Activated CD8-positive, alpha-beta memory T cell treated with anti-CD3 and anti-CD28 coated beads, Interleukin-2, amount 10 ng/mL, durations not matched to agents 7 days and 5 days (primary cell): ENCODE measurements at regions not wholly inside any gene's neighbourhood (a gene's known extent, or its start where the extent isn't known, plus 50 kb on each side); places are given as distances from the start of the nearest gene placed in this dataset.

ENCODE experiments used
- ATAC-seq: fragments of 150-1000 bp; cut with Tn5 transposase; one replicate; pipeline ENCODE4 v1.10.0; 2021; ENCODE audit warnings: moderate library complexity
- CTCF ChIA-PET: fragments of 350-600 bp; sonication (Branson Sonifier 250); formaldehyde crosslinking; loops from one replicate; lab custom pipeline; 2021; ENCODE audit warnings: antibody characterized with exemption; lab: Charles Lee
- DNase-seq: peaks from one replicate; pipeline ENCODE4 v3.0.0-alpha.2; 2020
- H3K27ac Mint-ChIP-seq: one replicate; pipeline ENCODE4 v1.8.0; 2021; ENCODE audit warnings: mild to moderate bottlenecking, mixed read lengths
- H3K27me3 Mint-ChIP-seq: one replicate; pipeline ENCODE4 v1.8.0; 2021; ENCODE audit warnings: mixed read lengths
- H3K36me3 Mint-ChIP-seq: one replicate; pipeline ENCODE4 v1.8.0; 2021; ENCODE audit warnings: mild to moderate bottlenecking, mixed read lengths
- H3K4me1 Mint-ChIP-seq: one replicate; pipeline ENCODE4 v1.8.0; 2021; ENCODE audit warnings: mixed read lengths
- H3K4me3 Mint-ChIP-seq: one replicate; pipeline ENCODE4 v1.8.0; 2021; ENCODE audit warnings: mild to moderate bottlenecking, moderate library complexity, mixed read lengths
- H3K9me3 Mint-ChIP-seq: one replicate; pipeline ENCODE4 v1.8.0; 2022; ENCODE audit warnings: low read depth, mixed read lengths

DNA sequence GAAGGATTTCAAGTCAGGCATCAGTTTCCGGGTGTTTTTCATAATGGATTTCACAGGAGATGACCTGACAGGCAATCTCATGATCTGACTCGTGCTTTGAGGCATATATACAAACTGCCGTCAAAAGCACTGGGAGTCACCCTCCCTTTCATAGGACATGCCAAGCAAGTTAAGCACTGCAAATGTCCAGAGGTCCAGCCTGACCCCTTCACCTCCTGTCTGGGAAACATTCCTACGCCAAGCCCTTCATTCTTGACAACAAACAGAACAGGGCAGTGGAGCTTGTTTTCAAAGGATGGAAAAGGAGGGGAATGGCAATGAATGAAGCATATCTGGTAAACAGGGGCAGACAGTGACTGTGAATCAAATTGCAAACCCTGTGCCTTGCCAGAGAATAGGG, 963.6 kb downstream of the BCL11A start:
- DNase-seq (no peak), ATAC-seq (no peak)
- CTCF ChIA-PET: no interaction called here
- no peak overlapping the region for H3K4me3 Mint-ChIP-seq
- H3K27ac Mint-ChIP-seq: no peak overlapping the region
- H3K27me3 Mint-ChIP-seq: no peaks in the 10 kb centered on the region
- H3K4me1 Mint-ChIP-seq: no peaks in the 10 kb centered on the region
- H3K9me3 Mint-ChIP-seq: no peaks in the 10 kb centered on the region
- H3K36me3 Mint-ChIP-seq: no peaks in the 10 kb centered on the region

DNA sequence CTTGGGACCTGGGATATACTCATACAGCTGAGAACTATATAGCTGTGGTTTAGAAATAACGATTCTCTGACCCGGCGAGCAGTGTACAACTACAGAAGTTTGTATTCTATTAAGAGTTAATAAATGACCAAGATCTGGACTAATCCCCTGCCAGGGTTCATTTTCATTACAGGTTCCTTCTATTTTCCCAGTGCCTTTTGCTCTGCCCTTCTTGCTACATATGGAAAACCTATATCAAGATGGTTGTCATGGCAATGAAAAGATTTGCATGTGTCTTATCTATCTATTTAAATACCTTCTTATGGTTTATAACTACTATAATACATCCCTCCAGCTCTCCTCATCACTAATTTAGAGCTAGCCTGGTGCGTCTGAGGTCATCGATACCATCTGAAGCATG, 965.2 kb downstream of the BCL11A start:
- Mint-ChIP-seq H3K27ac (no peak overlapping the region), H3K4me1 (no peaks in the 10 kb centered on the region), H3K4me3 (no peak overlapping the region), H3K27me3 (no peaks in the 10 kb centered on the region), H3K9me3 (no peaks in the 10 kb centered on the region), H3K36me3 (no peaks in the 10 kb centered on the region)
- CTCF ChIA-PET: no interaction called here
- ATAC-seq (no peak), DNase-seq (no peak)

DNA sequence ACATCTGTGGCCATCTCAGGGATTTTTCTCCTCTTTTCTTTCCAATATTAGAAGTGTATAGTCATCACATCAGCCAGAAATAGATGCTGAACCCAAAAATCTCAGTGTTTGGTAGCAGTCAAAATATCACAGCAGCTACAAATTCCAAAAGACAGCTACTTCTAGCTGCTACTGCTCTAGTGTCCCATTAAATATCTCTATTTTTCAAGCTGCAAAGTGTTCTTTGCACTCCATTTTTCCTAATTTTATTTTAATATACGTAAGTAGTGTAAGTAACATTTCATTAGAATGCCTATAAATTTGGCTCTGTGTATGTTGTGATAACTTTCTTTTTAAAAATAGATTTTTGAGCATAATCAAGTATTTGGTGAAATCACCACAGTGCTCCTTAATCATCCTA, 967.3 kb downstream of the BCL11A start:
- no peaks in the 10 kb centered on the region for H3K36me3 Mint-ChIP-seq
- H3K4me1 Mint-ChIP-seq: no peaks in the 10 kb centered on the region
- no peaks in the 10 kb centered on the region for H3K27me3 Mint-ChIP-seq

DNA sequence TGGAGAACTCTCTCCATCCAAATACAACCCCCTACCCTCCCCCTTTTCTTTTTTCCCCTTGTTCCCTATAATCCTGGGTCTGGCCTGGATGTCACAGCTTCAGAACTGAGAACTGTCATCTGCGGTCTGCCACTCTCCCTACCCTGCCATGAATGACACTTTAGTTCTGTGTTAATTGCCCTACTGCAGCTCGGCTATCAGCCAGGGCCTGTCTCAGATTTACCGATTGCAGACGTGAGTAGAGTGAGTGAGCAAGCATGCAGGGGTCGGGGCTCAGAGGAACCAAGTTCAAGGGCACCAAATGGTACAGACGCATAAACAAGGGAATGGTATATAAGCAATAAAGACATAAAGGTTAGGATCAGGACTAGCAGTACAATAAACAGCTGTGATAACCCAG, 967.8 kb downstream of the BCL11A start:
- H3K9me3 Mint-ChIP-seq: no peaks in the 10 kb centered on the region
- H3K36me3 Mint-ChIP-seq: no peaks in the 10 kb centered on the region
- H3K27ac Mint-ChIP-seq: no peak overlapping the region
- ATAC-seq: no peak
- H3K4me1 Mint-ChIP-seq: no peaks in the 10 kb centered on the region
- CTCF ChIA-PET: no interaction called here
- H3K4me3 Mint-ChIP-seq: no peak overlapping the region
- no peaks in the 10 kb centered on the region for H3K27me3 Mint-ChIP-seq
- no peak for DNase-seq

More for the DNA sequence above, 967.3 kb downstream of the BCL11A start:
- DNase-seq (no peak), ATAC-seq (no peak)
- Mint-ChIP-seq H3K9me3 (no peaks in the 10 kb centered on the region), H3K4me3 (no peak overlapping the region), H3K27ac (no peak overlapping the region)
- CTCF ChIA-PET: no interaction called here

DNA sequence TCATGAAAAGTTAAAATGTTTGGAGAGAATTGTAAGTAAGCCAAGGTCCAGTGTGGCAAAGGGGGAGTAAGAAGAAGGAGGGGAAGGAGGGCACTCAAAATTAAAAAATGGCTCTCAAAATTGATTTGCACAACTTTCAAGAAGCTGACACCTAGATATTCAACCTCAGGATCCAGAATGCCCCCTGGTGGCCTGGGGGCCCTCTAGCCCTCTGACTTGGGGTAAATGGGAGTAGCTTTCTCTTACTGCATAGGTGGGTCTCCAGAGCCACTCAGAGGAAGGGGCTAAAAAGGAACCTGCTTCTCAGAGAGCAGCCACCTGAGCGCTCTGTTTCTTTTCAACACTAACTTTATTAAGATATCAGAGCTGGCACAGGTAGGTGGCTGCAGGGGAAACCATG, 968.5 kb downstream of the BCL11A start:
- no peak for ATAC-seq
- no peak for DNase-seq
- no peaks in the 10 kb centered on the region for H3K36me3 Mint-ChIP-seq
- H3K9me3 Mint-ChIP-seq: no peaks in the 10 kb centered on the region
- H3K27me3 Mint-ChIP-seq: no peaks in the 10 kb centered on the region
- no peak overlapping the region for H3K27ac Mint-ChIP-seq
- H3K4me1 Mint-ChIP-seq: no peaks in the 10 kb centered on the region
- CTCF ChIA-PET: no interaction called here
- no peak overlapping the region for H3K4me3 Mint-ChIP-seq

DNA sequence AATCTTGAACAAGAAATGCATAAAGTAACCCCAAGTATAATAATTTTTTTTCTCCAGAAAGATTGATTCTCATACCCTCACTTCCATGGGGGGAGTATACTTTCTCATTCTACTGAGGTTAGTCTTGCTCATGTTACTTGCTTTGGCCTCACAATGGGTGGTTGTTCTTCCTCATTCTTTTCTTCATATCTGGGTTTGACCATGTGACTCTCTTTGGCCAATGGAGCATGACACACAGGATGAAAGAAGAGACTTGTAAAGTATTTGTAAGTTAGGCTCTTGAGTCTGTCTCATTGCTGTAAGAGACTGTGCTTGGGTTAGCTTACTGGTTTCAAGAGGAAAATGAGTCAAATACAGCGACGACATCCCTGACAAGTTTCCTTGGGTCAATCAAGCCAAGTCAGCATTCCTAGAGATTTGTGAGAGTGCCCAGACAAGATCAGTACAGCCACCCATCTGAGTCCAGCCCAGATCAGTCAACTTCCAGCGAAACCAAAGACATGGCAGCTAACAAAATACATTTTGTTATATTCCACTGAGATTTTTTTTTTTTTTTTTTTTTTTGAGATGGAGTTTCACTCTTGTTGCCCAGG, 970.2 kb downstream of the BCL11A start:
- H3K27ac Mint-ChIP-seq: no peak overlapping the region
- no peaks in the 10 kb centered on the region for H3K4me1 Mint-ChIP-seq
- ATAC-seq: no peak
- no peaks in the 10 kb centered on the region for H3K36me3 Mint-ChIP-seq
- no peak overlapping the region for H3K4me3 Mint-ChIP-seq
- CTCF ChIA-PET: no interaction called here
- H3K27me3 Mint-ChIP-seq: no peaks in the 10 kb centered on the region
- no peaks in the 10 kb centered on the region for H3K9me3 Mint-ChIP-seq
- no peak for DNase-seq

DNA sequence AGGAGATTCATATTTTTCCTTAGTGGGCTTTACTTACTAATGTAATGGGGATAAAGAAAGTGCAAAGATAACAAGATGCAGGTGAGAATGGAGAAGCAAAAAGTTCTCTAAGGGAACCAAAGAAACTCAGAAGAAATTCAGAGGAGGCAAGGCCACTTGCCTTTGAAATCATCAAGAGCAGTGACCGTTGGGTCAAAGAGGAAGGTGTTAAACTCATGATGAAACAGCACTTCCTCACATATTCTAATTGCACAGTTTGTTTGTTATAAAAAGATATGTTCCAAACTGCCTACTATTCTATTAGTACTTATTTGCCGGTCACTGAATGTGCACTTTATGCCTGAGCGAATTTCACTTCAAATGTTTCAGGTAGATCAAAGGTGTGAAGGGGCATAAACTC, 975.1 kb downstream of the BCL11A start:
- no peaks in the 10 kb centered on the region for H3K36me3 Mint-ChIP-seq
- no peak for DNase-seq
- H3K27ac Mint-ChIP-seq: no peak overlapping the region
- no peaks in the 10 kb centered on the region for H3K9me3 Mint-ChIP-seq
- no peak overlapping the region for H3K4me3 Mint-ChIP-seq
- ATAC-seq: no peak
- CTCF ChIA-PET: no interaction called here
- no peaks in the 10 kb centered on the region for H3K27me3 Mint-ChIP-seq
- H3K4me1 Mint-ChIP-seq: no peaks in the 10 kb centered on the region

DNA sequence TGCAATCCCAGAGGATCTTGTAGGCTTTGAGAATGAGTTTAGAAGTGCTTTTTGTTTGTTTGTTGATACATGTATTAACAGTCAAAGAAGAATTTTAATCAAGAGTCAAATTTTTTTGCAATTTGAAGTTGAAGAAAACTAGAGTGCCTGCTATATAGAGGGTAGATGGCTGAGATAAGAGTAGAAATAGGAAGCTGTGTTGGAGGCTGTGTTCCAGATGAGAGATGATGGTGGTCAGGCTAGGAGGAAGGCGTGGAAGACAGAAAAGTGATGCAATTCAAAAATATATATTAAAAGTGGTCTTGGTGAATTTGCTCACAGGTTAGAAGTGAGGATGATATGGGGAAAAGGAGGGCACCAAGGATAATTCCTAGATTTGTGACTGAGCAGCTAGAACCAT, 978.3 kb downstream of the BCL11A start:
- Mint-ChIP-seq H3K36me3 (no peaks in the 10 kb centered on the region), H3K4me3 (no peak overlapping the region), H3K4me1 (no peaks in the 10 kb centered on the region), H3K27me3 (no peaks in the 10 kb centered on the region), H3K27ac (no peak overlapping the region), H3K9me3 (no peaks in the 10 kb centered on the region)
- DNase-seq: no peak
- no peak for ATAC-seq
- CTCF ChIA-PET: no interaction called here

DNA sequence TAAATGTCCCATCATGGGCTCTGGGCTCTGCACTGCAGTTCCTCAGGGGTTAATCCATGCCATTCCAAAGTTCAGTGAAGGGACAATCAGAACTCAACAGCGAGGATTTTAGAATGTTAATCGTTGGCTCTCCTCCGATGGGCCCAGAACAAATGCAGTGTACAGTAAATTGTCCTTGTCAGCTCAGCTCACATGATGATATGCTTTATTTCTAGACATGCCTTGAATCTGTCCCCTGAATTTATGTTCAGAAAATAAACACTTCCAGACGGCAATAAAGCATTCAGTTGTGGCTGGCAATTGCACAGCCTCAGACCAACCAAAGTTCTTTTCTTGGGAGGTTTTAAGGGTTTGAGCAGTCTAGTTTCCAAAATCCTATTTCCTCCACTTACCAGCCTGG, 981.2 kb downstream of the BCL11A start:
- DNase-seq: no peak
- Mint-ChIP-seq H3K4me1 (no peaks in the 10 kb centered on the region), H3K27ac (no peak overlapping the region), H3K9me3 (no peaks in the 10 kb centered on the region), H3K27me3 (no peaks in the 10 kb centered on the region), H3K36me3 (no peaks in the 10 kb centered on the region), H3K4me3 (no peak overlapping the region)
- CTCF ChIA-PET: no interaction called here
- no peak for ATAC-seq

DNA sequence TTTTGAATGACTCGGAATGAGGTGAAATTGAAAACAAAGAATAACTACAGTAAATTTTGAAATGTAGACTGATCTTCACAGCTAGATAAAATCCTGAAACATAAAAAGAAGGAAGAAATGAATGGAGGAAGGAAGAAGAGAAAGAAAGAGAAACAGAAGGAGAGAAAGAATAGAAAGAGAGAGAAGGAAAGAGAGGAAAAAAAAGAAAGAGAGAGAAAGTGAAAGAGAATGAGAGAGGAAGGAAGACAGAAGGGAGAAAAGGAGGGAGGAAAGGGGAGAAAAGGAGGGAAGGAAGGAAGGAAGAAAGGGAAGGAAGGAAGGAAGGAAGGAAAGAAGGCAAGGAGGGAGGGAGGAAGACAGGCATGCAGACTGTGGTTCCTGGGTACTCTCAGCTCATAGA, 982.6 kb downstream of the BCL11A start:
- Mint-ChIP-seq H3K27me3 (no peaks in the 10 kb centered on the region), H3K4me3 (no peak overlapping the region), H3K4me1 (no peaks in the 10 kb centered on the region), H3K36me3 (no peaks in the 10 kb centered on the region), H3K9me3 (no peaks in the 10 kb centered on the region), H3K27ac (no peak overlapping the region)
- ATAC-seq (no peak), DNase-seq (no peak)
- CTCF ChIA-PET: no interaction called here

DNA sequence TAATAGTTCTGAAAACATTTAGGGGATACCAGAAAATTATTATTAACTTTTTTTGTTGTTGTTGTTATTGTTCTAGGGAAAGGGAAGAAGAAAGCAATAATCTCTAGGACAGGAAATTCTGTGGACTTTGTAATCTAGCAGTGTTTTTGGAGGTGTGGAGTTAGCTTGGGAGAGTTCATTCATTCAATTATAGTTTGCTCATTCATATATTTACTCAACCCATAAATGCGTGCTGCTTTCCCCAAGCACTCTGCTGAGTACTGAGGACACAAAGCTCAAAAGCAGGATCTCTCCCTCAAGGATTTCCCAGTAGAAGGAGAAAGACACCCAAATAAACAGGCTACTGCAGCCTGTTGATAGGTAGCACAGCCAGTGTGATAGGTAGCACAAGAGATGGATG, 984.3 kb downstream of the BCL11A start:
- CTCF ChIA-PET: no interaction called here

DNA sequence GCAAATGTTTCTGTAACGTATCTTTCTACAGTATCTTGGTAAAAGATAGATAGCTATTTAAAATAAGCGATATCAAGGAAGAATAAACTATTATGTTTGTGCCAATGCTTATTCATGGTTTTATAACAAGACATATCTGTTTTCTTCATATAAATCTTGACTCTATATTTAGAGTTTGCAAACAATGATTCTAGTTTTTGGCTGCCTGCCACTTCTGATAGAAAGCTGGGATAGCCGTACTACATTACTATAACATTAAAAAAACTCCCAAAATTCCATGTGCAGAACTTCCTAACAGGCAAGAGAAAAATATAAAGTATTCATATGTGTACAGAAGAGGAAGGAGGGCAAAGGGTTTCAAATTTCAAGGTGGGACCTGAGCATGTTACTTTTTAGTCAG, 985.0 kb downstream of the BCL11A start:
- no peak for ATAC-seq
- no peaks in the 10 kb centered on the region for H3K9me3 Mint-ChIP-seq
- H3K4me3 Mint-ChIP-seq: no peak overlapping the region
- CTCF ChIA-PET: no interaction called here
- H3K27me3 Mint-ChIP-seq: no peaks in the 10 kb centered on the region
- no peaks in the 10 kb centered on the region for H3K36me3 Mint-ChIP-seq
- H3K4me1 Mint-ChIP-seq: no peaks in the 10 kb centered on the region
- no peak for DNase-seq
- H3K27ac Mint-ChIP-seq: no peak overlapping the region

More for the DNA sequence above, 984.3 kb downstream of the BCL11A start:
- H3K9me3 Mint-ChIP-seq: no peaks in the 10 kb centered on the region
- H3K27me3 Mint-ChIP-seq: no peaks in the 10 kb centered on the region
- no peak overlapping the region for H3K4me3 Mint-ChIP-seq
- no peaks in the 10 kb centered on the region for H3K4me1 Mint-ChIP-seq
- no peaks in the 10 kb centered on the region for H3K36me3 Mint-ChIP-seq
- no peak overlapping the region for H3K27ac Mint-ChIP-seq
- DNase-seq: no peak
- ATAC-seq: no peak

DNA sequence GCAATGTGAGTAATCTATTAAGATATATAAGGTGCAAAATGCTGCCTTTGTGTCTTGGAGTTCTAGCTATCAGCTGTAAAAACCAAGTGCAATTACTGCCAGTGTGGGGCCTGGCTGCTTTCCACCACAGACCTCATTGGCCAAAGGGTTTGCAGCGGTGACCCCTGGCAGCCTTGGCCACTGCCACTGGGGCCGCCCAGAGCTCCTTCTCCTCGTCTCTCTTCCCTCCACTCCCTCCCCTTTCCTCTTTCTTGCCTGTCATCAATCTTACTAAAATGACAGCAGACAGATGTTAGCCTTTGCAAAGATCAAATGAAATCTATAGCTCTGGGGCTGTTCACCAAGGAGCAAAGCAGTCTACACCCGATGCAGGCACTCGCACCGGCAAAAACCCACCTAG, 986.3 kb downstream of the BCL11A start:
- CTCF ChIA-PET: no interaction called here
- H3K36me3 Mint-ChIP-seq: no peaks in the 10 kb centered on the region
- H3K4me3 Mint-ChIP-seq: no peak overlapping the region
- DNase-seq (no peak), ATAC-seq (no peak)
- H3K9me3 Mint-ChIP-seq: no peaks in the 10 kb centered on the region
- no peaks in the 10 kb centered on the region for H3K27me3 Mint-ChIP-seq
- no peaks in the 10 kb centered on the region for H3K4me1 Mint-ChIP-seq
- H3K27ac Mint-ChIP-seq: no peak overlapping the region

DNA sequence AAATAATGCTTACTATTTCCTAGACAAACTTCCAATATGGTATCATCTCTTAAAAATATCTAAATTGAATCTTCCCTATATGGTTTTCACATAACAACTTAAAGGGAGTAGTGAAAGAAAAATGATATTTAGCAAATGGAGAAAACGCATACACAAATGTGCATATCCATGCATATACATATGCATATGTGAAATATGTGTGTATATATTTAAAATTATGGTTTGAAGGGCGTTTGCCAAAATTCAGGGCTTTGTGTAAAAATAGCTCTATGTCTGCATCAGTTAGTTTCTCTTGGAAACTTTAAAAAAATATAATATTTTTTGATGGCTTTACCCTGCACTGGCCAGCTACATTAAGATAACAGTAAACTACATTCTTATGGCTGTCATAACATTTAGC, 986.7 kb downstream of the BCL11A start:
- no peak for ATAC-seq
- CTCF ChIA-PET: no interaction called here
- Mint-ChIP-seq H3K4me1 (no peaks in the 10 kb centered on the region), H3K27ac (no peak overlapping the region), H3K4me3 (no peak overlapping the region), H3K27me3 (no peaks in the 10 kb centered on the region), H3K9me3 (no peaks in the 10 kb centered on the region), H3K36me3 (no peaks in the 10 kb centered on the region)
- no peak for DNase-seq

DNA sequence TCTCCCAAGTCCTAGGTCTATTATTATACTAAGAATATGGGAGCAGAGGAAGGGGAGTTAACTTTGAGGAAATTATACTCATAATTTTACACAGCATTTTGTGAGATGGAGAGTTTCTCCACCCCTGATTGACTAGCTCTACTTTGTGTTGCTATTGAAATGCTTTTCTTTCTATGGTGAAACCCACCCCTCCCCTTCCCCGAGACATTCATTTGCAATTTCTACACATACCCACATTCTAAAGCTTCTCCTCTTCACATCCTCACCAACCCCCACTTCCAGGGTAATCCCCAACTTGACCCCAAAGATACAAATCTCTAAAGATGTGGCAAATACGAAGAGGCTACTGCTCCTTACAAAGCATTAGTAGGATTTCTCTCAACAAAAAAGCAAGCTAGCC, 992.2 kb downstream of the BCL11A start:
- no peak overlapping the region for H3K27ac Mint-ChIP-seq
- no peak overlapping the region for H3K4me3 Mint-ChIP-seq
- no peaks in the 10 kb centered on the region for H3K4me1 Mint-ChIP-seq
- H3K36me3 Mint-ChIP-seq: no peaks in the 10 kb centered on the region
- DNase-seq (no peak), ATAC-seq (no peak)
- CTCF ChIA-PET: no interaction called here
- H3K27me3 Mint-ChIP-seq: no peaks in the 10 kb centered on the region
- H3K9me3 Mint-ChIP-seq: no peaks in the 10 kb centered on the region
